ENCODE measurements at regions not wholly inside any gene's neighbourhood (a gene's known extent, or its start where the extent isn't known, plus 50 kb on each side); places are given as distances from the start of the nearest gene placed in this dataset.
A peak's percentile ranks its signal among the peaks of the same experiment; 100 is the strongest.

DNA sequence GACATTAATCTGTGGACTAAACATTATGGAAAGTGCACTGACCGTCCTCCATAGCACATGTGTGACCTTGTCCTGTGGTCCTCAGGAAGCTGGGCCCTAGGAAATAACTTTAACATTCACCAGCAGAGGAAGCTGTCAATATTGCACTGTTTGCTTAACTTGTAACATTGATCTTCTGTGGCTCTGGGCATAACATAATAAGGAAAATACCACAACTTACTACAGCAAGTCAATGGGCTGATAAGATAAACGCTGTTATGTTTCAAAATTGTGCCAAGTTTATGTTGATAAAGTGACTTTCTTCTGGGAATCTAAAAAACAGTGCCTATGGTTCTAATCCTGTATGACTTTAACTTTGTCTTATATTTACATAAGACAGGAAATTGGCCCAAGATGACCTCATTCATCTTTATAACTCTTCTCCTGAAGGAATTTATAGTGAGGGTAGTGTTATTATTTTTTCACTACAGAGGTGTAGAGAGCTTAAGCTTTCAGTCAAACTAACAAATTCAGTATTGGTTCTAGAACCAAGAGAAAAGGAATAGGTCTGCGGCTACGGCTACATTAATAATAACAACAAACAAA lies 113.7 kb upstream of the MAP4K3 start:
- TF ChIP-seq POLR2AphosphoS5 (IDR thresholded peaks at IDR 0.05) = no peak
- TF ChIP-seq CTCF (IDR thresholded peaks at IDR 0.05) = no peak
- TF ChIP-seq POLR2A (IDR thresholded peaks at IDR 0.05) = no peak
- Histone ChIP-seq H3K27me3 (no peaks in the 10 kb centered on the region), H3K36me3 (no peaks in the 10 kb centered on the region), H3K4me1 (no peaks in the 10 kb centered on the region), H3K4me3 (no peak overlapping the region), H3K27ac (no peak overlapping the region), H3K9me3 (peaks cover 0 to 4% of the 10 kb centered on the region in 2 donors)
- no peak for DNase-seq (ENCODE audit: low spot score in 2 of 2)
- intact Hi-C loops (cut with DNase I; ENCODE audit: low total_unique reads) = no loop called here

DNA sequence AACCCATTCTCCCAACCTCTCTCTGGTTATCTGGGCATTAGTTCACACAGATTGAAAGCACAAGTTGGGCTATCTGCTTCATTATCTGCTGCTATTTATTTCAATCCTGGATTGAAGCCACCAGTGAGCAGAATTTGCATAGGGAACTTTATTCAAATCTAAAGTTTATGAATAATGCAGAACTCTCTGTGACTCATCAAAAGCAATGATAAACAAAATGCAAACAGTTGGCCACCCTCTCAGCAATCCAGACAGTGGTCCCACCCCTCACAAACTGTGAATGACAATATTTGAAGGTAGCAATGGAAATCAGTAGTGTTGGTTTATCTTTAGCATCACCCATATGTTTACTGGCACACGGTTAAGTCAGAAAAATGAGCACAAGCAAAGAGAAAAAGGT lies 106.8 kb upstream of the TMEM178A start:
- intact Hi-C loops (cut with DNase I; ENCODE audit: low total_unique reads) = no loop called here
- no peak for TF ChIP-seq POLR2AphosphoS5 (IDR thresholded peaks at IDR 0.05)
- TF ChIP-seq CTCF (IDR thresholded peaks at IDR 0.05) = no peak
- no peak for TF ChIP-seq POLR2A (IDR thresholded peaks at IDR 0.05)
- H3K36me3 ChIP-seq = no peaks in the 10 kb centered on the region
- no peak overlapping the region for H3K27ac ChIP-seq
- peaks cover 8 to 17% of the 10 kb centered on the region in 2 donors for H3K9me3 ChIP-seq
- DNase-seq (ENCODE audit: low spot score in 2 of 2) = no peak
- H3K4me1 ChIP-seq = no peaks in the 10 kb centered on the region
- no peak overlapping the region for H3K4me3 ChIP-seq
- no peaks in the 10 kb centered on the region for H3K27me3 ChIP-seq

DNA sequence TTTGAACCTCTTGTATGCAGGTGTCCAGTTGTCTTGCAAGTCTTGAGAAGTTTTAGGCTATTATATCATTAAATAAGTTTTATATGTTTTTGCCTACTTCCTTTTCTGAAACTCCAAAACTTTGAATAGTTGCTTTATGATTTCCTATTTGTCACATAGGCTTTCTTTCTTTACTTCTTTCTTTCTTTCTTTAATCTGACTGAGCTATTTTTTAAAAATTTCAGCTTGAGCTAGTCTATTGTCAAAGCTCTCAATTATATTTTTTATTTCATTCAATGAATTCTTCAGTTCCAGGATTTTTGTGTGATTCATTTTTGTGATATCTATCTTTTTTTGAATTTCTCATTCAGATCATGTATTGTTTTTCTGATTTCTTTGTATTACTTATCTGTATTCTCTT lies 102.1 kb upstream of the TMEM178A start:
- Histone ChIP-seq H3K36me3 (no peaks in the 10 kb centered on the region), H3K9me3 (peaks cover 8 to 21% of the 10 kb centered on the region in 2 donors), H3K4me1 (no peaks in the 10 kb centered on the region), H3K4me3 (no peak overlapping the region), H3K27me3 (no peaks in the 10 kb centered on the region), H3K27ac (no peak overlapping the region)
- TF ChIP-seq CTCF (IDR thresholded peaks at IDR 0.05) (no peak), POLR2A (IDR thresholded peaks at IDR 0.05) (no peak), POLR2AphosphoS5 (IDR thresholded peaks at IDR 0.05) (no peak)
- intact Hi-C loops (cut with DNase I; ENCODE audit: low total_unique reads) = no loop called here
- no peak for DNase-seq (ENCODE audit: low spot score in 2 of 2)

- DNase-seq (ENCODE audit: low spot score in 2 of 2) = no peak
- TF ChIP-seq CTCF (IDR thresholded peaks at IDR 0.05) (no peak), POLR2A (IDR thresholded peaks at IDR 0.05) (no peak), POLR2AphosphoS5 (IDR thresholded peaks at IDR 0.05) (no peak)
- H3K36me3 ChIP-seq = no peaks in the 10 kb centered on the region
- H3K27ac ChIP-seq = peak overlapping the region in 1 of 2 donors; percentile 38
- H3K4me1 ChIP-seq = no peaks in the 10 kb centered on the region
- H3K27me3 ChIP-seq = no peaks in the 10 kb centered on the region
- peaks cover 6 to 18% of the 10 kb centered on the region in 2 donors for H3K9me3 ChIP-seq
- intact Hi-C loops (cut with DNase I; ENCODE audit: low total_unique reads) = no loop called here
- no peak overlapping the region for H3K4me3 ChIP-seq
Observed at GRCh38 chr2:39567507-39567906, 98.2 kb upstream of the TMEM178A start.

DNA sequence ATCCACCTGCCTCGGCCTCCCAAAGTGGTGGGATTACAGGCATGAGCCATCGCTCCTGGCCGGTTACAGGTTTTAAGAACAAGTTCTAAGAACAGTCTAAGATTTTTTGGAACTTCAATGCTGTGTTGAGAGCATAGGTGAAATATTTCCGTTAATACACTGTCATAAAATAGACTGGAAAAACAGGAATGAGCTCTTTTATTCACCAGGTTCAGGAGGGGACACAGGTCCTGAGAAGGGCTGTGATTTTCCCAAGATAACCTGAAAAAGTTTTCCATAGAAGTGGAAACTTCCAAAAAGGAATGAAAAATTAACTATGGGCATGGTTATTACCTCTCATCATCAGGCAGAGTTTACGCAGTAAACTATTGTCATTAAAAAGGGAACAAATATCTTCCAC lies 97.6 kb upstream of the TMEM178A start:
- TF ChIP-seq POLR2AphosphoS5 (IDR thresholded peaks at IDR 0.05) (no peak), POLR2A (IDR thresholded peaks at IDR 0.05) (no peak), CTCF (IDR thresholded peaks at IDR 0.05) (no peak)
- Histone ChIP-seq H3K4me3 (no peak overlapping the region), H3K36me3 (no peaks in the 10 kb centered on the region), H3K9me3 (peaks cover 2 to 12% of the 10 kb centered on the region in 2 donors), H3K27me3 (no peaks in the 10 kb centered on the region), H3K27ac (peak overlapping the region; percentile 38 to 60), H3K4me1 (no peaks in the 10 kb centered on the region)
- no peak for DNase-seq (ENCODE audit: low spot score in 2 of 2)
- intact Hi-C loops (cut with DNase I; ENCODE audit: low total_unique reads) = no loop called here
